Adrenal gland (tissue), 5 donors: ENCODE measurements at regions not wholly inside any gene's neighbourhood (a gene's known extent, or its start where the extent isn't known, plus 50 kb on each side); places are given as distances from the start of the nearest gene placed in this dataset.

Experiments used
- CTCF ChIP-seq, 6 experiments: fragments of 450-650 bp in 4 of 6; fragments of 200-600 bp in 2 of 6; sonication (generic) in 1 of 6; IDR thresholded peaks; 1 replicate in 5 of 6; 2 replicates in 1 of 6; pipeline versions ENCODE4 v1.5.1 to v1.8.0; 2016 to 2021; ENCODE audit warnings: antibody characterized with exemption in 6 of 6, mild to moderate bottlenecking in 2 of 6, moderate library complexity in 1 of 6
- POLR2A ChIP-seq, 2 donors: fragments of 450-650 bp; IDR thresholded peaks; one replicate each; pipeline ENCODE4 v1.6.1; 2017; ENCODE audit warnings: antibody characterized with exemption in 2 of 2, mild to moderate bottlenecking in 2 of 2, moderate library complexity in 1 of 2
- donor health status: DM: no; HTN: no; CAD: no.

GRCh38 chr9:65411901-65412300 lies 126.9 kb upstream of the FOXD4L5 start:
- TF ChIP-seq CTCF (IDR thresholded peaks at IDR 0.05) (no peak), POLR2A (IDR thresholded peaks at IDR 0.05) (no peak)
